DOHH2 (cell line): ENCODE measurements at regions not wholly inside any gene's neighbourhood (a gene's known extent, or its start where the extent isn't known, plus 50 kb on each side); places are given as distances from the start of the nearest gene placed in this dataset.

Source experiments
- H3F3A ChIP-seq: fragments of 200-600 bp; sonication (generic), shearing (Covaris generic); 2 replicates; pipeline ENCODE4 v1.6.0; 2016; ENCODE audit warnings: antibody characterized with exemption, mild to moderate bottlenecking; ENCODE audit not compliant: control insufficient read depth, insufficient read depth
- H3K27ac ChIP-seq: fragments of 200-600 bp; sonication (generic); 2 replicates; pipeline ENCODE4 v1.5.1; 2014; ENCODE audit warnings: low read depth, mild to moderate bottlenecking, low read length, moderate library complexity
- H3K27me3 ChIP-seq: fragments of 200-600 bp; sonication (generic); 2 replicates; pipeline ENCODE4 v1.6.1; 2014; ENCODE audit warnings: mild to moderate bottlenecking, low read length, mixed read lengths; ENCODE audit not compliant: control insufficient read depth
- H3K36me3 ChIP-seq: fragments of 200-600 bp; sonication (generic); 2 replicates; pipeline ENCODE4 v1.6.1; 2014; ENCODE audit warnings: mild to moderate bottlenecking, low read length, moderate library complexity, mixed read lengths; ENCODE audit not compliant: control insufficient read depth
- H3K4me1 ChIP-seq: fragments of 200-600 bp; sonication (generic); 2 replicates; pipeline ENCODE4 v1.6.1; 2014; ENCODE audit warnings: mild to moderate bottlenecking, low read length, mixed read lengths; ENCODE audit not compliant: control insufficient read depth
- H3K4me2 ChIP-seq: fragments of 200-600 bp; sonication (generic); 2 replicates; pipeline ENCODE4 v1.6.0; 2014; ENCODE audit warnings: mild to moderate bottlenecking, low read length, moderate library complexity
- H3K4me3 ChIP-seq: fragments of 200-600 bp; sonication (generic); 2 replicates; pipeline ENCODE4 v1.5.1; 2014; ENCODE audit warnings: mild to moderate bottlenecking, low read length, mixed read lengths
- H3K79me2 ChIP-seq: fragments of 200-600 bp; sonication (generic); 2 replicates; pipeline ENCODE4 v1.6.1; 2014; ENCODE audit warnings: mild to moderate bottlenecking, low read length, mixed read lengths; ENCODE audit not compliant: control insufficient read depth
- H3K9me2 ChIP-seq: fragments of 200-600 bp; sonication (generic); replicated peaks from 2 replicates; pipeline ENCODE4 v1.6.1; 2014; ENCODE audit warnings: mild to moderate bottlenecking, low read length, mixed read lengths; ENCODE audit not compliant: control insufficient read depth
- H3K9me3 ChIP-seq: fragments of 200-600 bp; sonication (generic); 2 replicates; pipeline ENCODE4 v1.6.1; 2014; ENCODE audit warnings: antibody characterized with exemption, low read length, mixed read lengths; ENCODE audit not compliant: control insufficient read depth, insufficient read depth
- H4K20me1 ChIP-seq: fragments of 200-600 bp; sonication (generic); 2 replicates; pipeline ENCODE4 v1.6.0; 2014; ENCODE audit warnings: low read depth, mild to moderate bottlenecking, antibody characterized with exemption, low read length, moderate library complexity; ENCODE audit not compliant: control insufficient read depth, insufficient read depth
- CTCF ChIP-seq: fragments of 200-600 bp; sonication (generic); IDR thresholded peaks from one replicate; pipeline ENCODE4 v1.5.1; 2014; ENCODE audit warnings: antibody characterized with exemption, mild to moderate bottlenecking, low read depth, low read length; ENCODE audit not compliant: poor library complexity, severe bottlenecking
- EZH2phosphoT487 ChIP-seq: fragments of 200-600 bp; sonication (generic); IDR thresholded peaks from 2 replicates; pipeline ENCODE4 v1.6.1; 2017; ENCODE audit warnings: borderline replicate concordance, mild to moderate bottlenecking, antibody characterized with exemption, low read length, moderate library complexity, mixed read lengths

DNA sequence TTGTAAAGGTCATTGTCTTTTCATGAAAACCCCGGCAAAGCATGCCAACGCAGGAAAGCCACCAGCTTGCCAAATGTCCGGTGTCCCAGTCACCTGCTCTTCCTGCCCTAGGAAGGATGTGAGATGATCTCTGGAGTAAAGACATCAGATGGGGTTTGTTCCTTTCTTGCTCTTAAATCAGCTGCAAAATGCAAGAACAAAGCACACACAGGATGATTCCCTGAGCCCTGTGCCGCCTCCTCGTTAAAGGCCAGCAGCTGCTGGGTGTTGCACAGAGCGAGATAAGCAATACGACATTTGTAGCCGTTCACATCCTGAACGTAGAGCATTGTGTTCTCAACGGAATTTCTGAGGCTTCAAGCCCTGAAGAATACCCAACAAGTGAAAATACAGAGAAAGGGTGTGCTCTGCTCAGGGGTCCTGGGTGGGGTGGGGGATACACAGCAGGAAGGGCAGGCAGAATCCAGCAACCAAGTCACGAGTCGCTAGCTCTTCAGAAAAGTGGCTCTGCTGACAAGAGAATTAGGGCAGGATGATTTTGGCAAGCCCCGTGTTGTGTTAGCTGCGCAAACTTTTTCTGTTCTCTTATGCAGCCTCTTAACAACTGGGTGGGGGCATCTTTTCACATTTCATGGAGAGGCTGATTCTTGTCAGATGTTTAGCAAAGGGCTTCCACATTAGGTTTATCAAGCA, 229.2 kb upstream of the MAP3K1 start:
- H3K4me2 ChIP-seq: no peak overlapping the region
- H3K36me3 ChIP-seq: no peaks in the 10 kb centered on the region
- no peak overlapping the region for H3K4me3 ChIP-seq
- peaks cover 4% of the 10 kb centered on the region; the same call in 1 of the 2 replicates for H3K9me3 ChIP-seq
- H3K79me2 ChIP-seq: no peaks in the 10 kb centered on the region
- no peaks in the 10 kb centered on the region for H3K27me3 ChIP-seq
- no peak overlapping the region for H3K27ac ChIP-seq
- TF ChIP-seq CTCF: no peak
- TF ChIP-seq EZH2phosphoT487: no peak
- H3K9me2 ChIP-seq: no peaks in the 10 kb centered on the region
- H3F3A ChIP-seq: no peaks in the 10 kb centered on the region
- H4K20me1 ChIP-seq: no peaks in the 10 kb centered on the region
- H3K4me1 ChIP-seq: peaks cover 19% of the 10 kb centered on the region

DNA sequence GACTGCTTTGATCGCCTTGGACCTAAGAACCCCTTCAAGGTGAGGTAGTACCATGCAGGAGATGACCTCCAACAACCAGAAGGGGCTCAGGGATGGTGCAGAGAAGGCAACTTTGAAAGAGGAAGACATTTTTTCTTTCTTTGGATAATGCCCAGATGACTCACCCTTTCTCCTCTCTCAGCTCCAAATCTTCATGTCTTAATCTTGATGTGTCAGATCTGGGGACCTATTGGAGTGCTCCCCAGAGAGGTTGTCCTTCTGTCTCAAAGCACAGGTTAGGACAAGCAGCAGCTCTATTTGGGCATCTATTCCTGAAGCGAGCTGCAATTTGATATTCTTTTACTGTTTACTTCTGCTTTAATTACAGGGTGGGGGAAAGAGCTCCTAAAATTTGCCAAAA, 229.9 kb upstream of the MAP3K1 start:
- Histone ChIP-seq H3K9me3 (peaks cover 4% of the 10 kb centered on the region; the same call in 1 of the 2 replicates), H3K27me3 (no peaks in the 10 kb centered on the region), H3K79me2 (no peaks in the 10 kb centered on the region), H3K36me3 (no peaks in the 10 kb centered on the region), H4K20me1 (no peaks in the 10 kb centered on the region), H3K4me3 (no peak overlapping the region), H3K4me1 (peaks cover 19% of the 10 kb centered on the region), H3F3A (no peaks in the 10 kb centered on the region), H3K4me2 (no peak overlapping the region), H3K27ac (no peak overlapping the region), H3K9me2 (no peaks in the 10 kb centered on the region)
- TF ChIP-seq EZH2phosphoT487: no peak
- TF ChIP-seq CTCF: no peak

GRCh38 chr5:56581426-56581825, 233.9 kb upstream of the MAP3K1 start:
- H3K4me2 ChIP-seq: no peak overlapping the region
- no peaks in the 10 kb centered on the region for H4K20me1 ChIP-seq
- peaks cover 9% of the 10 kb centered on the region for H3K4me1 ChIP-seq
- H3K9me2 ChIP-seq: no peaks in the 10 kb centered on the region
- H3F3A ChIP-seq: no peaks in the 10 kb centered on the region
- H3K79me2 ChIP-seq: no peaks in the 10 kb centered on the region
- H3K4me3 ChIP-seq: no peak overlapping the region
- H3K27me3 ChIP-seq: no peaks in the 10 kb centered on the region
- no peaks in the 10 kb centered on the region for H3K36me3 ChIP-seq
- H3K9me3 ChIP-seq: peaks cover 4% of the 10 kb centered on the region; the same call in 1 of the 2 replicates
- H3K27ac ChIP-seq: no peak overlapping the region
- no peak for TF ChIP-seq CTCF
- no peak for TF ChIP-seq EZH2phosphoT487
